GM13977 (cell line): ENCODE measurements at regions not wholly inside any gene's neighbourhood (a gene's known extent, or its start where the extent isn't known, plus 50 kb on each side); places are given as distances from the start of the nearest gene placed in this dataset.

Source experiments
- DNase-seq: peaks from one replicate; pipeline ENCODE4 v3.0.0; 2012; ENCODE audit warnings: low spot score
- CTCF ChIP-seq: IDR thresholded peaks from 2 replicates; pipeline ENCODE4 v1.5.1; 2012; ENCODE audit warnings: mild to moderate bottlenecking, control low read depth; ENCODE audit not compliant: insufficient read depth; ENCODE audit errors: extremely low read depth, missing control alignments
- in situ Hi-C: fragments of 300-500 bp; cut with MboI; formaldehyde crosslinking; loops from one replicate; pipeline ENCODE4 v1.12.0; 2022; ENCODE audit warnings: low sequenced_read_pairs, low pct_unique_long_range_greater_than_20kb, mixed read lengths, inconsistent platforms; ENCODE audit not compliant: unreplicated experiment

- in situ Hi-C loops = no loop called here
- no peak for TF ChIP-seq CTCF
Measured at GRCh38 chr10:29204070-29204800, 84.6 kb upstream of the LYZL1 start.

GRCh38 chr10:29205787-29206186 is 83.1 kb upstream of the LYZL1 start:
- in situ Hi-C loops = no loop called here
- DNase-seq = no peak
- TF ChIP-seq CTCF = no peak

More at GRCh38 chr10:29204070-29204800, 84.6 kb upstream of the LYZL1 start:
- no peak for DNase-seq

GRCh38 chr10:29208845-29209244 is 80.0 kb upstream of the LYZL1 start:
- in situ Hi-C loops = no loop called here
- no peak for DNase-seq

GRCh38 chr10:29209830-29210229 is 79.0 kb upstream of the LYZL1 start:
- DNase-seq = no peak
- in situ Hi-C loops = no loop called here
- TF ChIP-seq CTCF = no peak

More at GRCh38 chr10:29208845-29209244, 80.0 kb upstream of the LYZL1 start:
- no peak for TF ChIP-seq CTCF

GRCh38 chr10:29210266-29210868 is 78.5 kb upstream of the LYZL1 start:
- in situ Hi-C loops = no loop called here
- no peak for TF ChIP-seq CTCF
- no peak for DNase-seq

- in situ Hi-C loops = no loop called here
- no peak for TF ChIP-seq CTCF
- DNase-seq = no peak
Measured at GRCh38 chr10:29212597-29212996, 76.3 kb upstream of the LYZL1 start.

- TF ChIP-seq CTCF = no peak
- no peak for DNase-seq
- in situ Hi-C loops = no loop called here
Measured at GRCh38 chr10:29214551-29214950, 74.3 kb upstream of the LYZL1 start.
